Inflammatory macrophage treated with lipopolysaccharide for 1 hour (primary cell): ENCODE measurements at regions not wholly inside any gene's neighbourhood (a gene's known extent, or its start where the extent isn't known, plus 50 kb on each side); places are given as distances from the start of the nearest gene placed in this dataset.
"Not testable (repeated sequence)": the region's sequence is repeated elsewhere in the genome, so short reads cannot be mapped to it uniquely, and the experiment has no call there.

ENCODE experiments used
- DNase-seq, 2 donors: peaks; one replicate each; pipeline ENCODE4 v3.0.0-alpha.2; 2020 to 2022

DNA sequence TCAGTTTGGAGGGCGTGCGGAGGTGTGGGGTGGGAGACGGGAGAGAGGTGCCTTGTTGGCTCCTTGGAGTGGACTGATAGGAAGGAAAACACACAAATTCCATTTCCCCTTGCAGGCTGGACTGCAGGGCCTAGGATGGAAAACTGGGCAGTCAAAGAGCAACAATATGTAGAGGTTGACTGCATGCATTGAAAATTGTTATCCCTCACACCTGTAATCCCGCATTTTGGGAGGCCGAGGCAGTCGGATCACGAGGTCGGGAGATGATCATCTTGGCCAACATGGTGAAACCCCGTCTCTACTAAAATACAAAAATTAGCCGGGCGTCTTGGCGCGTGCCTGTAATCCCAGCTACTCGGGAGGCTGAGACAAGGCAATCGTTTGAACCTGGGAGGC is 128.2 kb downstream of the PPIAL4G start:
- no peak for DNase-seq

DNA sequence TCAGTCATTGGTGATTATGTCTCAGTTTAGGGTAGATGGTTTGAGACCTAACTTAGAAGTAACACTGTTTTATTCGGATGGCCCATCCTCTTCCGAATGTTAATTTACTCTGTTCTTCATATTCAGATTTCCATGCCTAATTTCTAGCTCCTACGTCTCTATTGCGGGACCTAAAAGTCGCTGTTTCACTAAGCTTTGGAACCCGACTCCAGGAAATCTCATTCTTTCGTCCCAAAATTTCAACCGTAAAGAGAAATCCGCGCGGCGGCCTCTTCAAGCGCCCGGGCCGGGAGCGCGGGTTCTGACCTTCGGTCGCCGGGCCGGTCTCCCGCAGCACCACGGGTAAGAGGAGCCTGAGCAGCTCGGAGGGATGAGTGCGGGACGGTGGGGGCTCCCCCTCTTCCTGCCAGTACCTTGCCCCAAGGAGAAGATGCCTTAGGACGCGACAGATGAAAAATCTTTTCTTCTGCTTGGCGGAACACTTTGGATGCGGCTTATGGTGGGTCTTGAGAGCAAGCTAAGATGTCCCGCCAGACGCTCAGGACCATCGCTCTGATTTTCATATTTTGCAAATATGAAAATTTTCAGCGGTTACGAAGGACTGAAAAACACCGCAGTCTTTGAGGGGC is 128.7 kb downstream of the PPIAL4G start:
- no peak for DNase-seq

DNA sequence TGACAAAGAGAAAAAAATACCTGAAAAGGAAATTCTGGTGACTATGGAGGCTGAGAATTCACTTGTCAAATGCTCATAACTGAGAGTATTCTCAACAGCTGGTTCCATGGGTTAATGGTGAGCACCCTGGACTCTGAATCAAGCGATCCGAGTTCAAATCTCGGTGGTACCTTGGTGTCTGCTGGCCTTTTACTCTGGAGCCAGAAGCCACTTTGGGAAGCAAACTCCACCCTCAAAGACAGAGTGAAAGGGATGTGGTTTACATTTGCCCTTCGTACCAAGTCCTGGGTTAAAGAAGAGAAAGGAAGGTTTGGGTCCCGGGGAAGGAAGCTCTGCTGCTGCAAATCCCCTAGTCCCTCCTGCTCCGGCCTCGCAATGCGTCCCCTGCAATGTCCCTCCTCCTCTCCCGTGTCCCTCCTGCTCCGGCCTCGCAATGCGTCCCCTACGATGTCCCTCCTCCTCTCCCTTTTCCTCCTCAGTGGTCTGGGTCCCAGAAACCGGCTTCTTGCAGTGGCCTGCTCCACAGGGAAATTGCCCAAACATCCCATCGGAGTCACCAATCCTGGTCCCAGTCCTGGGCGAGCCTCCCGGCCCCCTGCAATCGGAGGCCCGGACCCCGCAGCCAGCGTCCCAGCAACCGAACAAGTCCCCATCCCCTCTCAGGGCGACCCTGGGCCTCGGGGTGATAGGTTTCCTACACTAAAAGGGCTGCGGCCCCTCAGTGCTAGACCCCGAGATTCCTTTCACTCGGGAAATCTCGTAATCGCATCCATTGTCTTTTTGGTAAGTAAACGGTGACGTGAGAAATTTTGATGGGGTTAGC is 129.4 kb downstream of the PPIAL4G start:
- peak; percentile 35 to 60 for DNase-seq

DNA sequence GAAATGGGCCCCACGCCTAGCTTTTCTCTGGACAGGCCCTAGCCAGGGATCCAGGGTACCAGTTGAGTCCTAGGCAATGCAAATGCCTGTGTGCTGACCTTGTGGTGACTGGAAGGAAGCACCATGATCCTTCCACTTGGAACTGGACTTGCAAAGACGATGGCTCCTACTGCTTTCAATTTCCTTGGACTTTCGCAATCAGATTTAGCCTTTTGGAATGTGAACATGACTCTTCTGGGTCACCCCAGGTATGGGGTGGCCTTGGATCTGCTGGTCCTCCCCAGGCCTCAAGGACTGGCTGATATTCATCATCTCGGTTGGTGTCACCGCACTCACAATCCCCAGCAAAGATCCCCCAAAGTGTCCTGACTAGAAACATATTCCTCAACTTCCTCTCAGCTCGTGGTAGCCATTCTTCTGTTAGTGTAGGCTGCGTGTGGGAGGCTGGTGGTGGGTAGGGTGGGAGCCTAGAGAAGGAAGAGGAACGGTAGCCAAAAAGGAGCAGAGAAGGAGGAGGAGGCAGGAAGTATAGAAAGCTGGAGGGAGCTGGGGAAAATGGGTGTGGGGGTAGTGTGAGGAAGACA is 130.5 kb downstream of the PPIAL4G start:
- peak; percentile 54 to 73 for DNase-seq

DNA sequence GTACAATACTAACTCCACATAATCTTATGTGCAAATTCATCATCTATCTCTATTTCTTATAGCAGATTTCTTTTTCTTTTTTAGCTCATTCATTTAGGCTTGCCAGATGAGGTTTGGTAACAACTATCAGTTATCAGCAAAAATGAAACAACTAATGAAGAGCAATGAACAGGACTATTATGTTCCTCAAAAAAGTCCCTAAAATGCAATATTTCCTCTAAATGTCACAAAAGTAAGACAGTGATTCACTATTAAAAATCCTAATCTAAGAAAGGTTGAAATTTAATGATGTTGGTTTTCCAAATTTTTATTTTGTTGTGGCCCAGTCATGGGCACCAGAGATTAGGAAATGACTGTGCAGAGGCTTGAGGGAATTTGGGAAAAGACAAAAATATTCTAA is 135.3 kb downstream of the PPIAL4G start:
- peak; percentile 49 to 69 for DNase-seq

GRCh38 chr1:148345659-148346151 is 137.4 kb downstream of the PPIAL4G start:
- DNase-seq = peak in 1 of 2 donors; percentile 35

DNA sequence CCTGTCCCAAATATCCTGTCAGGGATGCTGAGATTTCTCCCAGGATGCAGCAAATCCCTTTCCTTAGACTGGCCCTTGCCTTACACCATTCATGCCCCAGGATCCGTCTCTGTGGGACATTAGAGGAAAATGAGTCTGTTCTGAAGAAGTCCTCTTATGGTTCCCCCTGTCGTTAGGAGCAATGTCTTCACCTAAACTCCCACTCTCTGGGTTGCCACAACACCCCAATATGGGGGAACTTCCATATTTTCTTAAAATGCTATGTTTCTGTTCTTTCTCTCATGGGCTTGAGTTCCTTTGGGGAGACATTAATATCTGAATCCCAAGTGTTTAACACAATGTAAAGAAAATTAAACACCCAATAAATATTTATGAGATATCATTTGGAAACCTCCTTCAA is 138.5 kb downstream of the PPIAL4G start:
- peak; percentile 74 to 77 for DNase-seq

- DNase-seq = not testable (repeated sequence)
These were observed 141.4 kb downstream of the PPIAL4G start for GRCh38 chr1:148341729-148342128.

DNA sequence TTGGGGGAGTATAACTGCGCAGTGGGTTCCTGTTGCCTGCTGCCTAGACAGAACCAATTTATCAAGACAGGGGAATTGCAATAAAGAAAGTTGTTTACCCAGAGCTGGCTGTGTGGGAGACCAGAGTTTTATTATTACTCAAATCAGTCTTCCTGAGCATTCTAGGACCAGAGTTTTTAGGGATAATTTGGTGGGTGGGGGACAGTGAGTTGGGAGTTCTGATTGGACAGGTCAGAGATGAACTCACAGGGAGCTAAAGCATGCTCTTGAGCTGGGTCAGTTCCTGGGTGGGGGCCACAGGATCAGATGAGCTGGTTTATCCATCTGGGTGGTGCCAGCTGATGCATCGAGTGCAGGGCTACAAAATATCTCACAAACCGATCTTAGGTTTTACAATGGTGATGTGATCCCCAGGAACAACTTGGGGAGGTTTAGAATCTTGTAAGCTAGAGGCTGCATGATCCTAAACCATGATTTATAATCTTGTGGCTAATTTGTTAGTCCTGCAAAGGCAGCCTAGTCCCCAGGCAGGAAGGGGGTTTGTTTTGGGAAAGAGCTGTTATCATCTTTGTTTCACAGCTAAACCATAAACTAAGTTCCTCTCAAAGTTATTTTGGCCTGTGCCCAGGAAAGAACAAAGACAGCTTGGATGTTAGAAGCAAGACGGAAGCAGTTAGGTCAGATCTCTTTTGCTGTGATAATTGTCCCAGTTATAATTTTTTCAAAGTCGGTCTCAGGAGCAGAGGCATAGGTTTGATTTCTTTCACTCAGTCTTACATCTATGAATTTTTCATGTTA is 146.8 kb downstream of the PPIAL4G start:
- not testable (repeated sequence) for DNase-seq

- DNase-seq = peak; percentile 94 to 95
These were observed 148.6 kb downstream of the PPIAL4G start for GRCh38 chr1:148334339-148335130.

- DNase-seq = no peak
These were observed 149.2 kb downstream of the PPIAL4G start for GRCh38 chr1:148333875-148334338.

GRCh38 chr1:148328884-148329283 is 154.2 kb downstream of the PPIAL4G start:
- DNase-seq = no peak

GRCh38 chr1:148325031-148325430 is 158.1 kb downstream of the PPIAL4G start:
- not testable (repeated sequence) for DNase-seq

DNA sequence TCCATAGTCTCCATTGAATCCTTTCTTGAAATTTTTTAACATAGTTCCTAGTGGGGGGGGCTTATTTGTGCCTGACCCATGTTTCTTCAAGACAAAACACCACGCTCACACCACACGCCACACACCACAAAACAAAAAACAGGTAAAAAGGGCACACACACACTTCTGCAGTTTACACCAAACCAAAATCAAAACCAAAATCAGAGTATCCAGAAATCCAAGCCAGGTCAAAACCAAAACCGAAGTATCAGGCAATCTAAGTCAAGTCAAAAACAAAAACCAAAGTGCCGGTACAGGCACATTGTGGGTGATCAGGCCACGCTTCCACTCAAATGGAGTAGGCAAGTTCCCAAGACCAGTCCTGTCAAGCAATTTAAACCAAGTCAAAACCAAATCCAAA is 158.6 kb downstream of the PPIAL4G start:
- DNase-seq = not testable (repeated sequence)

- DNase-seq = not testable (repeated sequence)
These were observed 163.0 kb downstream of the PPIAL4G start for GRCh38 chr1:148320079-148320478.

- DNase-seq = no peak
These were observed 164.2 kb downstream of the PPIAL4G start for GRCh38 chr1:148318904-148319242.

DNA sequence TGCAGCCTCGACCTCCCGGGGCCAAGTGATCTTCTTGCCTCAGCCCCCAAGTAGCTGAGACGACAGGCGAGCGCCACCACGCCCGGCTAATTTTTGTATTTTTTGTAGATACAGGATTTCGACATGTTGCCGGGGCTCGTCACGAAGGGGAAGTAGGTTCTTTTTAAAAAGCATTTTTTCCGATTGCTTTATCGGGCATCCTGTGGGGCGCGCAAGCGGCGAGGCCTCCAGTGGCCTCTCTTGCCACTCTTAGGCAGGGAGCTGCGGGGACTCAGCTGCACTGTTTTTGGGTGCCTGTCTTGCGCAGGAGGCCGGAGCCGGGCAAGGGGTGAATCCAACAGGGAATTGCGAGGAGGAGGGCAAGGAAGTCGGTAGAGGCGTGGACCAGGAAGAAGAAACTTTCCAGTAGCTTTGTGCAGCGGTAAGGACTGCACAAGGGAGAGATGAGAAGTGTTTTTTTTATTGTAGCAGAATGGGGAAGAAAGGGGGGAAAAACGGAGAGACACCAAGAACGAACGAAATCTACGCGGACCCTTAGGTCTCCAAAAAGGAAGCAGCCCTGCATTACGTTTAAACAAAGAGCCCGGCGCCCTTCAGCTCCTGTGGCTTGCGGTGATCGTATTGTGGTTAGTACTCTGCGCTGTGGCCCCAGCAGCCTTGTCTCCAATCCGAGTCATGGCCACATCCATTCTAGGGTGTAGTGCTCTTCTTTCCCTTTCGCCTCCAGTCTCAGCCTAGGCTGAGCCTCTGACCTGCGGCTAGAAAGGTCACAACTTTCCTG is 164.8 kb downstream of the PPIAL4G start:
- peak; percentile 66 to 86 for DNase-seq

DNA sequence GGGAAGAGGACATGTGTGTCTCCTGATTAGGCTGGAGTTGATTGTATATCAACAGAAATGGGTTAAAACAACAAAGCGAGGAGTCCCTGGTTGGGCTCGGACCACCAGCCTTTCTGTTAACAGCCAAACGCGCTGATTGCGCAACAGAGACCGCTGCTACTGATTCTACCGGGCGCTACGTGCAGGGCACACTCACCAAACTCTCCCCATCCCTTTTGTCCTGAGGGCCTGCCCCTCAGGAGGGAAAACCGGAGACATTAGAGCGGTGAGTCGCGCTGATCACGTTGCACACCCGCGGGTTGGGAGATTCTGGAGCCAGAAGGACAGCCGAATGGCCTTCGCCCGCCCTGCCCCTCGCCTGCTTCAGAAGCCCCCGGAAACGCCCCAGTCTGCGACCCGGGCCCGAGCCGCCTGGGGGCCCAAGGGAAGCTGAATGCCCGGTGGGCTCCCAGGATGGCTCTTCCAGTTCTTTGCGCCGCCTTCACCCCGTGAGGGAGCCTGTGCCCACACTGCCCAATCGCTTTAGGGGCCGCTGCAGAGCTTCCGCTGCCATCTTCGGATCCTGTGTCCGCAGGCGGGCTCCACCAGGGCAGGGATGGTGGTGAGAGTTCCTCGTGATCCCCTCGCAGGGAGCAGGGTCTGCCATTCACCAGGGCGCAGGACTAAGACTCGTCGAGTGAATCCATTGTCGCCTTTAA is 165.4 kb upstream of the NBPF11 start:
- no peak for DNase-seq

DNA sequence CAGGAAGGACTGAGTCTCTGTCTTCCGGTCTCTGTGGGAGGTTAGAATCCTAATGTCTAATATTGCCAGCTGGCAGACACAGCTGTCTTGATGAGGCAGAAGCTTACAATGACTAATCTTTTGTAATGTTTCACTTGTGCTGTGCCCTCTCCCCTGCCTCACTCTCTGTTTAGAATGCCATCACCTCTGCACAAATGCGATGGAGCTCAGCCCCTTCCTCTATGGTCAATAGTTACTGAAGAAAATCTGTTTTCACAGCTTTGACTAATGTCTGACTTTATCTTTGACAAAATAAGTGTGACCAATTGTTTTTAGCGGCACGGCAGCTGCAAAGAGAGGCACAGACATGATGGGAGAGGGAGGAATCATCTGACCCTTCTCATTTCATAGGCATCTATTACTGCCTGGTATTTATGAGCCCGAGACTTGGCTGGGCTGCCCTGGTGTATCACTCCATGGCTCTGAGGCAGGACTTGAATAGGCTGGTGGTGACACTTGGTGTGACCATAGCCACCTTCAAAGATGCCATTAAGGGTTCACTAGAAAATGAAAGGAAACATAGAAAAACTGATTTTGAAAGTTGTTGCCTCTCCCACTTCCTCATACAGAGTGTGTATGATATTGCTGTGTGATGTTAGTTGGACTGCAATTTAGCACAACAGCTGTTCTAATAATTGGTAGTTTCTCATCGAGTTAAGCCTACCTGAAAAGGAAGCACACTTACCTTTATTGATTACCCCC is 163.2 kb upstream of the NBPF11 start:
- peak; percentile 19 to 41 for DNase-seq

DNA sequence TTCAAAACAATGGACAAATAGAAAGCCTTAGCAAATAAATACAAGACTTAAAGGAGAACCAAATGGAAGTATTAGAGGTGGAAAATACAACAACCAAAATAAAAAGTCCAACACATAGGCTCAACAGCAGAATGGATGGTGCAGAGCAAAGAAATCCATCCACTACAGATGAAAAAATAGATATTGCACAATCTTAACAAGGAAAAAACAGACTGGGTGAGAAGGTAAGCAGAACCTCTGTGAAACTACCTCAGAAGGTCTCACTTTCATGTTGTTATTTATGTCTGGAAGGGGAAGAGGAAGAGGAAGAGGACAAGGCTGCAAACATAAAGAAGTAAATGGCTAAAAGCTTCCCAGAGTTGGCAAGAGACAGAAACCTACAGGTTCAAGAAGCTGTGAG is 158.7 kb upstream of the NBPF11 start:
- no peak for DNase-seq
